Mammary epithelial cell (primary cell): ENCODE measurements at regions not wholly inside any gene's neighbourhood (a gene's known extent, or its start where the extent isn't known, plus 50 kb on each side); places are given as distances from the start of the nearest gene placed in this dataset.
A peak's percentile ranks its signal among the peaks of the same experiment; 100 is the strongest.

ENCODE experiments used
- CTCF ChIP-seq, 2 donors: IDR thresholded peaks in 1 of 2; conservative IDR thresholded peaks in 1 of 2; 2 replicates each; pipeline ENCODE4 v1.5.1; 2011 to 2012; ENCODE audit warnings: inconsistent platforms in 2 of 2, low read length in 2 of 2, mild to moderate bottlenecking in 2 of 2, control low read depth in 1 of 2, low read depth in 1 of 2; ENCODE audit not compliant: insufficient read depth in 1 of 2; ENCODE audit errors: extremely low read depth in 1 of 2
- EZH2 ChIP-seq: IDR thresholded peaks from 2 replicates; pipeline ENCODE4 v1.6.1; 2012; ENCODE audit warnings: low read length, inconsistent platforms, borderline replicate concordance

- TF ChIP-seq CTCF (conservative IDR thresholded peaks at IDR 0.05 in 1 of 2, IDR thresholded peaks at IDR 0.05 in 1 of 2; ENCODE audit: extremely low read depth in 1 of 2, insufficient read depth in 1 of 2, low read depth in 1 of 2, low read length in 2 of 2), result peak in 1 of 2 donors; percentile 45
- no peak for TF ChIP-seq EZH2
Observed at GRCh38 chr9:107141967-107142366, 141.1 kb upstream of the RAD23B start.
